Activated CD8-positive, alpha-beta T cell treated with anti-CD3 and anti-CD28 coated beads for 36 hours (primary cell): ENCODE measurements at regions not wholly inside any gene's neighbourhood (a gene's known extent, or its start where the extent isn't known, plus 50 kb on each side); places are given as distances from the start of the nearest gene placed in this dataset.

Experiments used
- ATAC-seq: fragments of 200-7000 bp; cut with Tn5 transposase; one replicate; pipeline ENCODE4 v1.10.0; 2021; ENCODE audit warnings: mild to moderate bottlenecking, moderate library complexity
- CTCF ChIA-PET: fragments of 350-600 bp; sonication (Branson Sonifier 250); formaldehyde crosslinking; loops from one replicate; lab custom pipeline; 2021; ENCODE audit warnings: antibody characterized with exemption; lab: Charles Lee
- POLR2A ChIA-PET: fragments of 350-600 bp; sonication (Branson Sonifier 250); formaldehyde crosslinking; loops from one replicate; lab custom pipeline; 2021; ENCODE audit warnings: antibody characterized with exemption; lab: Charles Lee
- DNase-seq: peaks from one replicate; pipeline ENCODE4 v3.0.0-alpha.2; 2020
- H3K27ac Mint-ChIP-seq: one replicate; pipeline ENCODE4 v1.8.0; 2021; ENCODE audit warnings: mild to moderate bottlenecking, mixed read lengths
- H3K27me3 Mint-ChIP-seq: one replicate; pipeline ENCODE4 v1.8.0; 2021; ENCODE audit warnings: mixed read lengths
- H3K36me3 Mint-ChIP-seq: one replicate; pipeline ENCODE4 v1.8.0; 2021; ENCODE audit warnings: low read depth, mixed read lengths
- H3K4me1 Mint-ChIP-seq: one replicate; pipeline ENCODE4 v1.8.0; 2021; ENCODE audit warnings: low read depth, mixed read lengths
- H3K4me3 Mint-ChIP-seq: one replicate; pipeline ENCODE4 v1.8.0; 2021; ENCODE audit warnings: mild to moderate bottlenecking, moderate library complexity, mixed read lengths
- H3K9me3 Mint-ChIP-seq: one replicate; pipeline ENCODE4 v1.8.0; 2021; ENCODE audit warnings: mixed read lengths
- CTCF ChIP-seq: fragments of 200-600 bp; IDR thresholded peaks from one replicate; pipeline ENCODE4 v1.8.0; 2022; ENCODE audit warnings: antibody characterized with exemption, mild to moderate bottlenecking
- intact Hi-C: fragments of 100-400 bp; cut with micrococcal nuclease; formaldehyde crosslinking; loops from one replicate; pipeline ENCODE4 v1.10.0; 2022

GRCh38 chrX:15191830-15192229 is 78.1 kb downstream of the ASB9 start:
- POLR2A ChIA-PET, result interaction anchor here (0.5 kb wide), 1 partner anchor 314 kb away, joined by 3 read pairs; no protein-coding TSS in a partner anchor
- Mint-ChIP-seq H3K9me3 (no peaks in the 10 kb centered on the region), H3K4me1 (no peaks in the 10 kb centered on the region), H3K36me3 (no peaks in the 10 kb centered on the region), H3K27ac (no peak overlapping the region), H3K27me3 (peaks cover 2% of the 10 kb centered on the region), H3K4me3 (no peak overlapping the region)
- intact Hi-C loops, result no loop called here
- CTCF ChIA-PET, result interaction anchor here (1.5 kb wide), 1 partner anchor 44 kb away, joined by 4 read pairs; no protein-coding TSS in a partner anchor
- ATAC-seq, result no peak
- no peak for TF ChIP-seq CTCF
- no peak for DNase-seq

- ATAC-seq, result no peak
- Mint-ChIP-seq H3K4me3 (no peak overlapping the region), H3K27me3 (no peaks in the 10 kb centered on the region), H3K9me3 (no peaks in the 10 kb centered on the region), H3K27ac (no peak overlapping the region), H3K4me1 (no peaks in the 10 kb centered on the region), H3K36me3 (no peaks in the 10 kb centered on the region)
- intact Hi-C loops, result no loop called here
- TF ChIP-seq CTCF, result no peak
- ChIA-PET POLR2A (no interaction called here), CTCF (no interaction called here)
- no peak for DNase-seq
These were observed 81.8 kb downstream of the ASB9 start for GRCh38 chrX:15188039-15188438.

GRCh38 chrX:15177316-15177715 is 92.6 kb downstream of the ASB9 start:
- DNase-seq (no peak), ATAC-seq (no peak)
- no peaks in the 10 kb centered on the region for H3K4me1 Mint-ChIP-seq
- no peaks in the 10 kb centered on the region for H3K27me3 Mint-ChIP-seq
- POLR2A ChIA-PET, result no interaction called here
- no peak for TF ChIP-seq CTCF
- intact Hi-C loops, result no loop called here
- H3K27ac Mint-ChIP-seq, result no peak overlapping the region
- no peak overlapping the region for H3K4me3 Mint-ChIP-seq
- CTCF ChIA-PET, result no interaction called here
- H3K9me3 Mint-ChIP-seq, result no peaks in the 10 kb centered on the region
- H3K36me3 Mint-ChIP-seq, result no peaks in the 10 kb centered on the region

GRCh38 chrX:15173411-15173810 is 96.5 kb downstream of the ASB9 start:
- H3K36me3 Mint-ChIP-seq, result no peaks in the 10 kb centered on the region
- intact Hi-C loops, result no loop called here
- ChIA-PET CTCF (no interaction called here), POLR2A (no interaction called here)
- H3K4me1 Mint-ChIP-seq, result peaks cover 8% of the 10 kb centered on the region
- H3K4me3 Mint-ChIP-seq, result no peak overlapping the region
- no peak overlapping the region for H3K27ac Mint-ChIP-seq
- ATAC-seq, result no peak
- no peaks in the 10 kb centered on the region for H3K9me3 Mint-ChIP-seq
- no peak for TF ChIP-seq CTCF
- no peaks in the 10 kb centered on the region for H3K27me3 Mint-ChIP-seq
- DNase-seq, result no peak

- Mint-ChIP-seq H3K9me3 (peaks cover 4% of the 10 kb centered on the region), H3K4me3 (no peak overlapping the region), H3K27ac (no peak overlapping the region), H3K36me3 (peaks cover 2% of the 10 kb centered on the region), H3K4me1 (peaks cover 8% of the 10 kb centered on the region), H3K27me3 (no peaks in the 10 kb centered on the region)
- ChIA-PET POLR2A (no interaction called here), CTCF (no interaction called here)
- intact Hi-C loops, result no loop called here
- DNase-seq (no peak), ATAC-seq (no peak)
- no peak for TF ChIP-seq CTCF
These were observed 99.0 kb downstream of the ASB9 start for GRCh38 chrX:15170927-15171326.
